ENCODE measurements at regions not wholly inside any gene's neighbourhood (a gene's known extent, or its start where the extent isn't known, plus 50 kb on each side); places are given as distances from the start of the nearest gene placed in this dataset.

GRCh38 chr1:217205578-217205977, 425.3 kb downstream of the GPATCH2 start:
- no peak for DNase-seq

- no peak for DNase-seq
Measured at GRCh38 chr1:217196616-217197015, 434.3 kb downstream of the GPATCH2 start.

GRCh38 chr1:217193151-217193550, 437.7 kb downstream of the GPATCH2 start:
- no peak for DNase-seq

- DNase-seq, result no peak
Measured at GRCh38 chr1:217191441-217191840, 439.4 kb downstream of the GPATCH2 start.

GRCh38 chr1:217190359-217190758, 440.5 kb downstream of the GPATCH2 start:
- DNase-seq, result no peak

- DNase-seq, result no peak
Measured at GRCh38 chr1:217189362-217189761, 441.5 kb downstream of the GPATCH2 start.

GRCh38 chr1:217188280-217189237, 442.3 kb downstream of the GPATCH2 start:
- no peak for DNase-seq

GRCh38 chr1:217186664-217187063, 444.2 kb downstream of the GPATCH2 start:
- no peak for DNase-seq

- no peak for DNase-seq
Measured at GRCh38 chr1:217184854-217185253, 446.0 kb downstream of the GPATCH2 start.

- DNase-seq, result no peak
Measured at GRCh38 chr1:217182992-217183391, 447.9 kb downstream of the GPATCH2 start.

GRCh38 chr1:217181756-217182155, 449.1 kb downstream of the GPATCH2 start:
- no peak for DNase-seq

GRCh38 chr1:217181176-217181746, 449.6 kb downstream of the GPATCH2 start:
- DNase-seq, result no peak

- DNase-seq, result no peak
Measured at GRCh38 chr1:217180443-217180842, 450.4 kb downstream of the GPATCH2 start.

- DNase-seq, result no peak
Measured at GRCh38 chr1:217164403-217164802, 441.2 kb upstream of the ESRRG start.

GRCh38 chr1:217153361-217153760, 430.1 kb upstream of the ESRRG start:
- DNase-seq, result no peak

GRCh38 chr1:217150366-217150765, 427.1 kb upstream of the ESRRG start:
- no peak for DNase-seq

GRCh38 chr1:217149791-217150190, 426.6 kb upstream of the ESRRG start:
- DNase-seq, result no peak

- DNase-seq, result no peak
Measured at GRCh38 chr1:217141711-217142110, 418.5 kb upstream of the ESRRG start.

- no peak for DNase-seq
Measured at GRCh38 chr1:217140041-217140901, 417.0 kb upstream of the ESRRG start.

GRCh38 chr1:217139513-217139912, 416.3 kb upstream of the ESRRG start:
- no peak for DNase-seq

GRCh38 chr1:217138799-217139466, 415.7 kb upstream of the ESRRG start:
- DNase-seq, result no peak

- no peak for DNase-seq
Measured at GRCh38 chr1:217138173-217138765, 415.0 kb upstream of the ESRRG start.
